ENCODE measurements at regions not wholly inside any gene's neighbourhood (a gene's known extent, or its start where the extent isn't known, plus 50 kb on each side); places are given as distances from the start of the nearest gene placed in this dataset.

DNA sequence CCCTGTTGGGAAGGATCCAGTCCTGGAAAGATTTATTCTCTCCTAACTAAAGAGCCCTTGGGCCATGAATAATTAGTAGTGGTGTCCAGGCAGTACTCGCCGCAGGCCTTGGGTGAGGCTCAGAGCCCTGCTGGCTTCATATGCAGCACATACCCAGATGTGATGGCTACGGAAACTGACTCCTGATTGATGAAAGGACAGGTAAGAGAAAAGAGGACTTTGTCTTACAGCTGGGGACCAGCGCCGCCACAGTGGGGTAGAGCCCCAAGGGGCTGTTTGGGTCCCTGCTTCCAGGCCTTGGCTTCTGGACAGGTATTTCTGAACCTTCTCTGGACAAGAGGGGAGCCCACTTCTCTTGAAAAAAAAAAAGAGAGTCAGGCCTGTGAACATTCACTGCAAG lies 1680.8 kb downstream of the EFNB2 start:
- TF ChIP-seq POLR2A (IDR thresholded peaks at IDR 0.05; ENCODE audit: low read depth, low read length) (no peak), TAF1 (IDR thresholded peaks at IDR 0.05; ENCODE audit: borderline replicate concordance, low read depth, low read length) (no peak), POLR2AphosphoS5 (IDR thresholded peaks at IDR 0.05; ENCODE audit: low read depth, low read length) (no peak)

Data from GM12892 (cell line).